Upper lobe of left lung (tissue), 6 donors: ENCODE measurements at regions not wholly inside any gene's neighbourhood (a gene's known extent, or its start where the extent isn't known, plus 50 kb on each side); places are given as distances from the start of the nearest gene placed in this dataset.

Experiments used
- ATAC-seq, 2 donors: fragments of 200-7000 bp; cut with Tn5 transposase; one replicate each; pipeline ENCODE4 v1.9.1; 2022; ENCODE audit warnings: mild to moderate bottlenecking in 2 of 2, moderate library complexity in 2 of 2; ENCODE audit not compliant: low FRiP score in 2 of 2
- DNase-seq, 2 donors: peaks; one replicate each; pipeline ENCODE4 v3.0.0-alpha.2; 2019 to 2020
- H3K27ac ChIP-seq, 4 donors: fragments of 200-600 bp; sonication (generic); one replicate each; pipeline ENCODE4 v1.5.1; 2016 to 2019
- H3K27me3 ChIP-seq, 4 donors: fragments of 200-600 bp; sonication (generic); one replicate each; pipeline ENCODE4 v1.5.1; 2017 to 2019
- H3K36me3 ChIP-seq, 4 donors: fragments of 200-600 bp; sonication (generic); one replicate each; pipeline ENCODE4 v1.5.1; 2016 to 2019
- H3K4me1 ChIP-seq, 4 donors: fragments of 200-600 bp; sonication (generic); one replicate each; pipeline ENCODE4 v1.5.1; 2018 to 2019
- H3K4me3 ChIP-seq, 4 donors: fragments of 200-600 bp; sonication (generic); one replicate each; pipeline ENCODE4 v1.5.1; 2017 to 2019; ENCODE audit warnings: mild to moderate bottlenecking in 2 of 4, moderate library complexity in 1 of 4
- H3K9me3 ChIP-seq, 4 donors: fragments of 200-600 bp; sonication (generic); one replicate each; pipeline ENCODE4 v1.5.1; 2018 to 2019
- CTCF ChIP-seq, 6 experiments: fragments of 450-650 bp in 4 of 6; fragments of 200-600 bp in 2 of 6; sonication (generic) in 2 of 6; IDR thresholded peaks; one replicate each; pipeline ENCODE4 v1.5.1; 2016 to 2019; ENCODE audit warnings: antibody characterized with exemption in 6 of 6
- EP300 ChIP-seq, 4 donors: sonication (generic); formaldehyde crosslinking; IDR thresholded peaks; one replicate each; pipeline ENCODE4 v1.5.1; 2017; ENCODE audit warnings: antibody characterized with exemption in 4 of 4, control low read depth in 2 of 4
- POLR2A ChIP-seq, 4 donors: fragments of 450-650 bp; IDR thresholded peaks; one replicate each; pipeline ENCODE4 v1.5.1; 2016 to 2017; ENCODE audit warnings: antibody characterized with exemption in 4 of 4, mild to moderate bottlenecking in 2 of 4
- POLR2AphosphoS5 ChIP-seq, 2 donors: sonication (generic); formaldehyde crosslinking; IDR thresholded peaks; one replicate each; pipeline ENCODE4 v1.5.1; 2017; ENCODE audit warnings: antibody characterized with exemption in 2 of 2
- WGBS, 2 donors: methylation state at CpG; one replicate each; pipeline ENCODE4 v1.1.5; 2017 to 2018; 5-methylcytosine and 5-hydroxymethylcytosine counted together
- donor health status: DM: no; HTN: no; CAD: no; lungs with moderate emphysema.
- donor health status: DM: no; HTN: yes; CAD: no; lungs with severe emphysema.

GRCh38 chr20:41938353-41938752 is 320.2 kb upstream of the CHD6 start:
- DNase-seq: no peak
- H3K4me1 ChIP-seq: no peaks in the 10 kb centered on the region
- H3K27ac ChIP-seq: no peak overlapping the region
- no peak for ATAC-seq
- no peaks in the 10 kb centered on the region for H3K36me3 ChIP-seq
- no peaks in the 10 kb centered on the region for H3K27me3 ChIP-seq
- no peaks in the 10 kb centered on the region for H3K9me3 ChIP-seq
- TF ChIP-seq CTCF (IDR thresholded peaks at IDR 0.05) (no peak), POLR2A (IDR thresholded peaks at IDR 0.05) (no peak), EP300 (IDR thresholded peaks at IDR 0.05) (no peak), POLR2AphosphoS5 (IDR thresholded peaks at IDR 0.05) (no peak)
- H3K4me3 ChIP-seq: no peak overlapping the region
- WGBS, 2 donors: 41 to 47% methylated on average over 2 of the region's 2 CpGs

GRCh38 chr20:41935259-41935791 is 317.1 kb upstream of the CHD6 start:
- DNase-seq (no peak), ATAC-seq (no peak)
- Histone ChIP-seq H3K36me3 (no peaks in the 10 kb centered on the region), H3K27me3 (no peaks in the 10 kb centered on the region), H3K27ac (no peak overlapping the region), H3K4me3 (no peak overlapping the region), H3K9me3 (no peaks in the 10 kb centered on the region), H3K4me1 (no peaks in the 10 kb centered on the region)
- TF ChIP-seq CTCF (IDR thresholded peaks at IDR 0.05) (no peak), POLR2AphosphoS5 (IDR thresholded peaks at IDR 0.05) (no peak)
- 70 to 78% methylated on average over 4 of the region's 4 CpGs for WGBS, 2 donors

GRCh38 chr20:41932431-41932830 is 314.3 kb upstream of the CHD6 start:
- Histone ChIP-seq H3K4me1 (no peaks in the 10 kb centered on the region), H3K27me3 (no peaks in the 10 kb centered on the region), H3K27ac (no peak overlapping the region), H3K4me3 (no peak overlapping the region), H3K36me3 (no peaks in the 10 kb centered on the region), H3K9me3 (no peaks in the 10 kb centered on the region)
- 81 to 92% methylated on average over 6 to 7 of the region's 7 CpGs for WGBS, 2 donors
- TF ChIP-seq EP300 (IDR thresholded peaks at IDR 0.05) (no peak), POLR2AphosphoS5 (IDR thresholded peaks at IDR 0.05) (no peak), POLR2A (IDR thresholded peaks at IDR 0.05) (no peak), CTCF (IDR thresholded peaks at IDR 0.05) (no peak)
- ATAC-seq (no peak), DNase-seq (no peak)

- Histone ChIP-seq H3K27me3 (no peaks in the 10 kb centered on the region), H3K4me3 (no peak overlapping the region), H3K36me3 (no peaks in the 10 kb centered on the region), H3K27ac (no peak overlapping the region), H3K9me3 (no peaks in the 10 kb centered on the region), H3K4me1 (no peaks in the 10 kb centered on the region)
- ATAC-seq: no peak
- DNase-seq: no peak
- WGBS, 2 donors: 62 to 71% methylated on average over 2 of the region's 2 CpGs
- TF ChIP-seq POLR2AphosphoS5 (IDR thresholded peaks at IDR 0.05): no peak
- no peak for TF ChIP-seq EP300 (IDR thresholded peaks at IDR 0.05)
- TF ChIP-seq POLR2A (IDR thresholded peaks at IDR 0.05): no peak
- TF ChIP-seq CTCF (IDR thresholded peaks at IDR 0.05): no peak
Observed at GRCh38 chr20:41927655-41928054, 309.5 kb upstream of the CHD6 start.

- ATAC-seq: no peak
- WGBS, 2 donors: 78 to 84% methylated on average over 2 of the region's 2 CpGs
- H3K27ac ChIP-seq: no peak overlapping the region
- no peak overlapping the region for H3K4me3 ChIP-seq
- H3K36me3 ChIP-seq: no peaks in the 10 kb centered on the region
- no peaks in the 10 kb centered on the region for H3K4me1 ChIP-seq
- no peak for DNase-seq
- H3K27me3 ChIP-seq: no peaks in the 10 kb centered on the region
- no peak for TF ChIP-seq POLR2A (IDR thresholded peaks at IDR 0.05)
- no peak for TF ChIP-seq CTCF (IDR thresholded peaks at IDR 0.05)
- no peak for TF ChIP-seq POLR2AphosphoS5 (IDR thresholded peaks at IDR 0.05)
- TF ChIP-seq EP300 (IDR thresholded peaks at IDR 0.05): no peak
- H3K9me3 ChIP-seq: no peaks in the 10 kb centered on the region
Observed at GRCh38 chr20:41927189-41927588, 309.0 kb upstream of the CHD6 start.
